ENCODE measurements at regions not wholly inside any gene's neighbourhood (a gene's known extent, or its start where the extent isn't known, plus 50 kb on each side); places are given as distances from the start of the nearest gene placed in this dataset.
"Not testable (repeated sequence)": the region's sequence is repeated elsewhere in the genome, so short reads cannot be mapped to it uniquely, and the experiment has no call there.

DNA sequence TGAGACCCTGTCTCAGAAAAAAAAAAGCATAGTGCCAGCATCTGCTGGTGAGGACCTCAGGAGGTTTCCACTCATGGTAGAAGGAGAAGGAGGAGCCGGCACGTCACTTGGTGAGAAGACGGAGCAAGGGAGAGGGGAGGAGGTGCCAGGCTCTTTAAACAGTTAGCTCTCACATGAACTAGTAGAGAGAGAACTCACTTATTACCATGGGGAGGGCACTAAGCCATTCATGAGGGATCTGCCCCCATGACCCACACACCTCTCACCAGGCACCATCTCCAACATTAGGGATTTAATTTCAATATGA, 62.9 kb upstream of the VKORC1L1 start:
- Histone ChIP-seq H3K36me3 (ENCODE audit: insufficient read depth, low read length) (no peaks in the 10 kb centered on the region; the same call in 1 of the 2 replicates), H3K9me2 (ENCODE audit: low read depth, low read length) (no peaks in the 10 kb centered on the region), H3K4me2 (ENCODE audit: low read length) (peak overlapping the region; percentile 30; the same call in 1 of the 2 replicates), H3K4me1 (ENCODE audit: insufficient read depth, low read length, severe bottlenecking) (peaks cover 13% of the 10 kb centered on the region), H3K9me3 (ENCODE audit: low read length) (no peaks in the 10 kb centered on the region), H3K27ac (ENCODE audit: low read depth, low read length, poor library complexity, severe bottlenecking) (peak overlapping the region; percentile 15), H3F3A (ENCODE audit: insufficient read depth, low read length) (no peaks in the 10 kb centered on the region), H2AFZ (ENCODE audit: low read length) (no peak overlapping the region), H3K27me3 (ENCODE audit: insufficient read depth, low read length) (no peaks in the 10 kb centered on the region), H3K9ac (ENCODE audit: low read length) (no peak overlapping the region), H3K4me3 (ENCODE audit: low read depth, low read length, poor library complexity, severe bottlenecking) (no peak overlapping the region), H4K20me1 (ENCODE audit: insufficient read depth, low read length) (no peaks in the 10 kb centered on the region), H3K79me2 (ENCODE audit: insufficient read depth, low read length) (no peaks in the 10 kb centered on the region)
- TF ChIP-seq EZH2 (IDR thresholded peaks at IDR 0.05; ENCODE audit: borderline replicate concordance, low read length), result no peak
- TF ChIP-seq CTCF (IDR thresholded peaks at IDR 0.05; ENCODE audit: low read length), result no peak

GRCh38 chr7:65812281-65812680, 60.6 kb upstream of the VKORC1L1 start:
- Histone ChIP-seq H3K9ac (ENCODE audit: low read length) (no peak overlapping the region), H3K36me3 (ENCODE audit: insufficient read depth, low read length) (no peaks in the 10 kb centered on the region; the same call in 1 of the 2 replicates), H3K4me1 (ENCODE audit: insufficient read depth, low read length, severe bottlenecking) (peaks cover 13% of the 10 kb centered on the region), H3K9me2 (ENCODE audit: low read depth, low read length) (no peaks in the 10 kb centered on the region), H3K9me3 (ENCODE audit: low read length) (no peaks in the 10 kb centered on the region), H3K4me3 (ENCODE audit: low read depth, low read length, poor library complexity, severe bottlenecking) (no peak overlapping the region), H3K27me3 (ENCODE audit: insufficient read depth, low read length) (no peaks in the 10 kb centered on the region), H3F3A (ENCODE audit: insufficient read depth, low read length) (no peaks in the 10 kb centered on the region), H4K20me1 (ENCODE audit: insufficient read depth, low read length) (no peaks in the 10 kb centered on the region), H3K27ac (ENCODE audit: low read depth, low read length, poor library complexity, severe bottlenecking) (no peak overlapping the region), H3K4me2 (ENCODE audit: low read length) (no peak overlapping the region), H2AFZ (ENCODE audit: low read length) (no peak overlapping the region), H3K79me2 (ENCODE audit: insufficient read depth, low read length) (no peaks in the 10 kb centered on the region)
- TF ChIP-seq CTCF (IDR thresholded peaks at IDR 0.05; ENCODE audit: low read length) (no peak), EZH2 (IDR thresholded peaks at IDR 0.05; ENCODE audit: borderline replicate concordance, low read length) (no peak)

- not testable (repeated sequence) for H3K9ac ChIP-seq (ENCODE audit: low read length); H3K4me2 ChIP-seq (ENCODE audit: low read length); H3K4me1 ChIP-seq (ENCODE audit: insufficient read depth, low read length, severe bottlenecking); H4K20me1 ChIP-seq (ENCODE audit: insufficient read depth, low read length); H3K4me3 ChIP-seq (ENCODE audit: low read depth, low read length, poor library complexity, severe bottlenecking); H3K27ac ChIP-seq (ENCODE audit: low read depth, low read length, poor library complexity, severe bottlenecking); H3K9me2 ChIP-seq (ENCODE audit: low read depth, low read length); H3F3A ChIP-seq (ENCODE audit: insufficient read depth, low read length); H3K9me3 ChIP-seq (ENCODE audit: low read length); H3K79me2 ChIP-seq (ENCODE audit: insufficient read depth, low read length); H3K27me3 ChIP-seq (ENCODE audit: insufficient read depth, low read length); H3K36me3 ChIP-seq (ENCODE audit: insufficient read depth, low read length); H2AFZ ChIP-seq (ENCODE audit: low read length)
Measured at GRCh38 chr7:65814556-65815167, 58.2 kb upstream of the VKORC1L1 start.

DNA sequence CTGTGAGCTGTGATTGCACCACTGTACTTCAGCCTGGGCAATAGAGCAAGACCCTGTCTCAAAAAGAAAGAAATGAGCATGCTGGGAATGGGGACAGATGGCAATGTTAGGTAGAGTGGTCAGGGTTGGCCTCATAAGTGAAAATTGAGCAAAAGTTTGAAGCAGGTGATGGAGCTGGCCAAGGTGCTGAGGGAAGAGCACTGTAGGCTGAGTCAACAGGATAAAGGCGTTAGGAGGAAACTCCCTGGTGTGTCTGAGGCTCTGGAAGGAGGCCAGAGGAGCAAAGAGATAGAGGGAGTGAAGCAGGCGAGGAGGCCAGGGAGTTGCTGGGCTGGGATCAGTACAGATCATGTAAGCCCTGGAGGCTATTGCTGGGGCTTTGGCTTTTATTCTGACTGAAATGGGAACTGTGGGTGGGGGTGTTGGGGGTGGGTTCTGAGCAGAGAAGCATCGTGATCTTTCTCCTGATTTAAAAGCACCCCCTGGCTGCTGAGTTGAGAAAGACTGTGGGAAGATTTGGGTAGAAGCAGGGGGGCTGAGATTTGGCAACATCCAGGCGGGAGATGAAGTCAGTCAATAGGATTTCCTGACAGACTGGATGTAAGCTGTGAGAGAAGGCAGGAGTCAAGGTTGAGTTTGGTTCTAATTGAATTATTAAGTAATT, 52.5 kb upstream of the VKORC1L1 start:
- Histone ChIP-seq H3F3A (ENCODE audit: insufficient read depth, low read length) (no peaks in the 10 kb centered on the region), H2AFZ (ENCODE audit: low read length) (no peak overlapping the region), H3K36me3 (ENCODE audit: insufficient read depth, low read length) (no peaks in the 10 kb centered on the region), H3K4me3 (ENCODE audit: low read depth, low read length, poor library complexity, severe bottlenecking) (no peak overlapping the region), H3K9me2 (ENCODE audit: low read depth, low read length) (no peaks in the 10 kb centered on the region), H3K27ac (ENCODE audit: low read depth, low read length, poor library complexity, severe bottlenecking) (no peak overlapping the region), H3K27me3 (ENCODE audit: insufficient read depth, low read length) (no peaks in the 10 kb centered on the region), H3K4me1 (ENCODE audit: insufficient read depth, low read length, severe bottlenecking) (no peaks in the 10 kb centered on the region), H4K20me1 (ENCODE audit: insufficient read depth, low read length) (no peaks in the 10 kb centered on the region), H3K9me3 (ENCODE audit: low read length) (no peaks in the 10 kb centered on the region), H3K9ac (ENCODE audit: low read length) (no peak overlapping the region), H3K4me2 (ENCODE audit: low read length) (no peak overlapping the region), H3K79me2 (ENCODE audit: insufficient read depth, low read length) (no peaks in the 10 kb centered on the region)
- no peak for TF ChIP-seq EZH2 (IDR thresholded peaks at IDR 0.05; ENCODE audit: borderline replicate concordance, low read length)
- TF ChIP-seq CTCF (IDR thresholded peaks at IDR 0.05; ENCODE audit: low read length), result no peak; the same call in 1 of the 2 replicates
